GM23338 (cell line): ENCODE measurements at regions not wholly inside any gene's neighbourhood (a gene's known extent, or its start where the extent isn't known, plus 50 kb on each side); places are given as distances from the start of the nearest gene placed in this dataset.

Experiments
- ATAC-seq: fragments of 200-7000 bp; cut with Tn5 transposase; 3 replicates; pipeline ENCODE4 v1.9.1; 2020
- DNase-seq: peaks from one replicate; pipeline ENCODE4 v3.0.0-alpha.2; 2015; ENCODE audit warnings: low spot score
- H2AFZ ChIP-seq: fragments of 200-600 bp; sonication (generic); 2 replicates; pipeline ENCODE4 v1.8.0; 2016; ENCODE audit warnings: antibody characterized with exemption, mild to moderate bottlenecking, moderate library complexity
- H3F3A ChIP-seq: fragments of 200-600 bp; sonication (generic); replicated peaks from 2 replicates; pipeline ENCODE4 v1.8.0; 2017; ENCODE audit warnings: antibody characterized with exemption, mixed run types, low read depth
- H3K27ac ChIP-seq: fragments of 200-600 bp; sonication (generic); 2 replicates; pipeline ENCODE4 v1.6.1; 2016; ENCODE audit warnings: low read depth
- H3K27me3 ChIP-seq: fragments of 200-600 bp; sonication (generic); 2 replicates; pipeline ENCODE4 v1.8.0; 2016; ENCODE audit warnings: mild to moderate bottlenecking, mixed run types, moderate library complexity; ENCODE audit not compliant: insufficient read depth
- H3K36me3 ChIP-seq: fragments of 200-600 bp; sonication (generic); 2 replicates; pipeline ENCODE4 v1.8.0; 2016; ENCODE audit warnings: mild to moderate bottlenecking; ENCODE audit not compliant: insufficient read depth
- H3K4me1 ChIP-seq: fragments of 200-600 bp; sonication (generic); 2 replicates; pipeline ENCODE4 v1.8.0; 2016; ENCODE audit warnings: mild to moderate bottlenecking, moderate library complexity; ENCODE audit not compliant: insufficient read depth
- H3K4me2 ChIP-seq: fragments of 200-600 bp; sonication (generic); 2 replicates; pipeline ENCODE4 v1.7.1; 2017; ENCODE audit warnings: mixed run types
- H3K4me3 ChIP-seq: fragments of 200-600 bp; sonication (generic); 2 replicates; pipeline ENCODE4 v1.6.1; 2016; ENCODE audit warnings: mixed run types
- H3K79me2 ChIP-seq: fragments of 200-600 bp; sonication (generic); replicated peaks from 2 replicates; pipeline ENCODE4 v1.8.0; 2017; ENCODE audit warnings: mild to moderate bottlenecking; ENCODE audit not compliant: insufficient read depth
- H3K9me2 ChIP-seq: fragments of 200-600 bp; sonication (generic); 2 replicates; pipeline ENCODE4 v1.8.0; 2017; ENCODE audit not compliant: insufficient read depth
- H4K20me1 ChIP-seq: fragments of 200-600 bp; sonication (generic); replicated peaks from 2 replicates; pipeline ENCODE4 v1.8.0; 2017; ENCODE audit warnings: mild to moderate bottlenecking; ENCODE audit not compliant: insufficient read depth
- H3K27ac Mint-ChIP-seq: 2 replicates; pipeline ENCODE4 v1.8.0; 2020; ENCODE audit warnings: inconsistent platforms, mild to moderate bottlenecking, moderate library complexity, mixed read lengths
- H3K27me3 Mint-ChIP-seq: 3 replicates; pipeline ENCODE4 v1.8.0; 2022; ENCODE audit warnings: low read depth, mild to moderate bottlenecking, moderate library complexity, mixed read lengths, inconsistent platforms; ENCODE audit not compliant: insufficient read depth, poor library complexity
- H3K36me3 Mint-ChIP-seq: 3 replicates; pipeline ENCODE4 v1.8.0; 2021; ENCODE audit warnings: low read depth, mild to moderate bottlenecking, inconsistent platforms, moderate library complexity, mixed read lengths
- H3K4me1 Mint-ChIP-seq: 3 replicates; pipeline ENCODE4 v1.8.0; 2020; ENCODE audit warnings: mild to moderate bottlenecking, inconsistent platforms, mixed read lengths
- H3K4me3 Mint-ChIP-seq: 3 replicates; pipeline ENCODE4 v1.8.0; 2021; ENCODE audit warnings: moderate library complexity, mild to moderate bottlenecking, inconsistent platforms, mixed read lengths
- H3K9me3 Mint-ChIP-seq: 3 replicates; pipeline ENCODE4 v1.8.0; 2020; ENCODE audit warnings: moderate library complexity, mild to moderate bottlenecking, inconsistent platforms, mixed read lengths
- CTCF ChIP-seq, 2 experiments: fragments of 200-600 bp in 1 of 2; sonication (generic) in 1 of 2; conservative IDR thresholded peaks; 2 replicates each; pipeline versions ENCODE4 v1.5.1 to v1.6.1; 2016 to 2017; ENCODE audit warnings: antibody characterized with exemption in 2 of 2, low read depth in 2 of 2, mild to moderate bottlenecking in 2 of 2, moderate library complexity in 1 of 2
- ETS1 ChIP-seq: IDR thresholded peaks from 2 replicates; pipeline ENCODE4 v1.6.1; 2016; ENCODE audit warnings: antibody characterized with exemption
- EZH2 ChIP-seq: fragments of 200-600 bp; sonication (generic); IDR thresholded peaks from one replicate; pipeline ENCODE4 v1.8.0; 2017; ENCODE audit warnings: antibody characterized with exemption, mild to moderate bottlenecking, low read depth; ENCODE audit not compliant: unreplicated experiment
- EZH2phosphoT487 ChIP-seq: fragments of 200-600 bp; sonication (generic); IDR thresholded peaks from one replicate; pipeline ENCODE4 v1.8.1; 2018; ENCODE audit warnings: antibody characterized with exemption; ENCODE audit not compliant: unreplicated experiment
- JUNB ChIP-seq: IDR thresholded peaks from one replicate; pipeline ENCODE4 v1.6.1; 2016; ENCODE audit warnings: antibody characterized with exemption; ENCODE audit not compliant: unreplicated experiment
- POLR2AphosphoS5 ChIP-seq: IDR thresholded peaks from 2 replicates; pipeline ENCODE4 v1.6.1; 2016; ENCODE audit warnings: antibody characterized with exemption, low read depth
- REST ChIP-seq: IDR thresholded peaks from one replicate; pipeline ENCODE4 v1.6.1; 2018; ENCODE audit warnings: antibody characterized with exemption; ENCODE audit not compliant: unreplicated experiment
- STAT1 ChIP-seq: IDR thresholded peaks from one replicate; pipeline ENCODE4 v1.6.1; 2016; ENCODE audit warnings: antibody characterized with exemption; ENCODE audit not compliant: unreplicated experiment
- ZNF114 ChIP-seq: fragments of 250-450 bp; sonication (Bioruptor Pico); IDR thresholded peaks from 2 replicates; pipeline ENCODE4 v1.5.0; 2020; ENCODE audit warnings: mild to moderate bottlenecking, moderate library complexity
- ZNF462 ChIP-seq: fragments of 250-450 bp; sonication (Bioruptor Pico); IDR thresholded peaks from 2 replicates; pipeline ENCODE4 v1.5.0; 2020; ENCODE audit warnings: mild to moderate bottlenecking, moderate library complexity

GRCh38 chr17:6241381-6241780, 171.2 kb downstream of the WSCD1 start:
- ATAC-seq, result peak; percentile 49
- DNase-seq, result peak; percentile 44
- no peak overlapping the region for H3K4me3 ChIP-seq
- H3K27ac Mint-ChIP-seq, result no peak overlapping the region
- H3K4me1 ChIP-seq, result peaks cover 39% of the 10 kb centered on the region
- no peaks in the 10 kb centered on the region for H4K20me1 ChIP-seq
- H3K27ac ChIP-seq, result no peak overlapping the region
- no peaks in the 10 kb centered on the region for H3K36me3 ChIP-seq
- H3K4me1 Mint-ChIP-seq, result peaks cover 40% of the 10 kb centered on the region
- H3K4me2 ChIP-seq, result no peak overlapping the region; the same call in 1 of the 2 replicates
- peaks cover 4% of the 10 kb centered on the region; the same call in 1 of the 2 replicates for H3F3A ChIP-seq
- no peak overlapping the region for H3K4me3 Mint-ChIP-seq
- no peaks in the 10 kb centered on the region for H3K36me3 Mint-ChIP-seq
- H3K27me3 ChIP-seq, result no peaks in the 10 kb centered on the region
- H3K79me2 ChIP-seq, result no peaks in the 10 kb centered on the region
- no peak overlapping the region for H2AFZ ChIP-seq
- no peaks in the 10 kb centered on the region for H3K9me2 ChIP-seq
- no peak for TF ChIP-seq JUNB
- H3K27me3 Mint-ChIP-seq, result peaks cover 11% of the 10 kb centered on the region
- no peaks in the 10 kb centered on the region for H3K9me3 Mint-ChIP-seq

- DNase-seq (no peak), ATAC-seq (no peak)
- H3K36me3 ChIP-seq, result no peaks in the 10 kb centered on the region
- no peaks in the 10 kb centered on the region for H3K36me3 Mint-ChIP-seq
- H3K27ac ChIP-seq, result no peak overlapping the region
- H3K79me2 ChIP-seq, result no peaks in the 10 kb centered on the region
- no peaks in the 10 kb centered on the region for H3K27me3 ChIP-seq
- no peaks in the 10 kb centered on the region for H3K9me2 ChIP-seq
- peaks cover 11% of the 10 kb centered on the region for H3K27me3 Mint-ChIP-seq
- H3F3A ChIP-seq, result peaks cover 4% of the 10 kb centered on the region; the same call in 1 of the 2 replicates
- H3K9me3 Mint-ChIP-seq, result no peaks in the 10 kb centered on the region
- H3K4me1 ChIP-seq, result peaks cover 39% of the 10 kb centered on the region
- H3K4me1 Mint-ChIP-seq, result peaks cover 40% of the 10 kb centered on the region
- H3K4me3 ChIP-seq, result no peak overlapping the region
- H3K4me2 ChIP-seq, result no peak overlapping the region
- no peaks in the 10 kb centered on the region for H4K20me1 ChIP-seq
- no peak overlapping the region for H3K4me3 Mint-ChIP-seq
- H2AFZ ChIP-seq, result no peak overlapping the region
- no peak overlapping the region for H3K27ac Mint-ChIP-seq
- TF ChIP-seq JUNB (no peak), STAT1 (no peak), ZNF462 (CRISPR knock-in tag) (no peak), EZH2 (no peak), EZH2phosphoT487 (no peak), REST (no peak), CTCF (conservative IDR thresholded peaks at IDR 0.05; ENCODE audit: low read depth in 2 of 2) (no peak), ETS1 (no peak), ZNF114 (CRISPR knock-in tag) (no peak), POLR2AphosphoS5 (no peak)
Measured at GRCh38 chr17:6240601-6241000, 170.4 kb downstream of the WSCD1 start.
